Heart left ventricle (tissue), 13 donors: ENCODE measurements at regions not wholly inside any gene's neighbourhood (a gene's known extent, or its start where the extent isn't known, plus 50 kb on each side); places are given as distances from the start of the nearest gene placed in this dataset.

ENCODE experiments used
- POLR2A ChIP-seq, 2 donors: fragments of 450-650 bp; IDR thresholded peaks; one replicate each; pipeline ENCODE4 v1.6.1; 2017; ENCODE audit warnings: antibody characterized with exemption in 2 of 2, mild to moderate bottlenecking in 2 of 2, moderate library complexity in 2 of 2
- TF ChIP-seq, protein P1 (sequence below), 12 donors: fragments of 200-600 bp; sonication (generic) in 4 of 12; IDR thresholded peaks; one replicate each; pipeline versions ENCODE4 v1.5.0 to v1.8.0; 2018 to 2022; ENCODE audit warnings: antibody characterized with exemption in 12 of 12, mild to moderate bottlenecking in 5 of 12
- donor health status: ischemic (EF 13 %, LVEDD 7.1; RV severe dilation, severe dysfunction).
- donor health status: DM: no; HTN: yes; CAD: no.
- donor health status: DM: no; HTN: no; CAD: no.
- donor health status: ischemic (EF 25% LVEDD 6.9; RV normal size, moderate dysfunction).
- donor health status: ischemic (EF 25% LVEDD 5.7; RV mildly dilated, moderate dysfunction).
- donor health status: ischemic (EF 35%, LVEDD 5.7; RV mildly dilated, moderate dysfunction).
- donor health status: nonischemic (EF 11% LVEDD 7.7; RV severe dilation, severe dysfunction).
- donor health status: DM: yes; HTN: yes; CAD: no.
- donor health status: PGD.
- donor health status: ischemic (EF 29% LVEDD 5.4; RV normal size, mild dysfunction).
- donor health status: nonischemic (EF 23%, LVEDD 6.1; RV moderate dilation, normal function).

DNA sequence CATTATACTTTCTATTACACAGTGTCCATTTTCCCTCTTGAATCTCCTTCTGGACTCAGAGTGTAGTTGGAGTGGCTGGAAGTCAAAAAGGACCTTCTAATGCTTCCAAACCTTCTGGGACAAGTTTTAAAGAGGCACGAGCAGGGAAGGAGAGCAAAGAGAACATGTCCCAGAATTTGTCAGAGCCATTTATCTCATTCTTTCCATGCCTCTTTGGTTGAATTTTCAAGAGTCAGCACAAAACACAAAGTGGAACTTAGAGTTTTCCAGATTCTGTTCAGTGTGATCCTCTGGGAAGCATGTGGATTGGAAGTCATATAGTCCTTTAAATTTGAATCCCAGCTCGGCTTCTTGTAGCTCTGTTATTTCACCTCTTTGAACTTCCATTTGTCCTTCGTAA, 138.2 kb upstream of the PWP1 start:
- TF ChIP-seq, protein P1, sequence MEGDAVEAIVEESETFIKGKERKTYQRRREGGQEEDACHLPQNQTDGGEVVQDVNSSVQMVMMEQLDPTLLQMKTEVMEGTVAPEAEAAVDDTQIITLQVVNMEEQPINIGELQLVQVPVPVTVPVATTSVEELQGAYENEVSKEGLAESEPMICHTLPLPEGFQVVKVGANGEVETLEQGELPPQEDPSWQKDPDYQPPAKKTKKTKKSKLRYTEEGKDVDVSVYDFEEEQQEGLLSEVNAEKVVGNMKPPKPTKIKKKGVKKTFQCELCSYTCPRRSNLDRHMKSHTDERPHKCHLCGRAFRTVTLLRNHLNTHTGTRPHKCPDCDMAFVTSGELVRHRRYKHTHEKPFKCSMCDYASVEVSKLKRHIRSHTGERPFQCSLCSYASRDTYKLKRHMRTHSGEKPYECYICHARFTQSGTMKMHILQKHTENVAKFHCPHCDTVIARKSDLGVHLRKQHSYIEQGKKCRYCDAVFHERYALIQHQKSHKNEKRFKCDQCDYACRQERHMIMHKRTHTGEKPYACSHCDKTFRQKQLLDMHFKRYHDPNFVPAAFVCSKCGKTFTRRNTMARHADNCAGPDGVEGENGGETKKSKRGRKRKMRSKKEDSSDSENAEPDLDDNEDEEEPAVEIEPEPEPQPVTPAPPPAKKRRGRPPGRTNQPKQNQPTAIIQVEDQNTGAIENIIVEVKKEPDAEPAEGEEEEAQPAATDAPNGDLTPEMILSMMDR (IDR thresholded peaks at IDR 0.05), result no peak
- TF ChIP-seq POLR2A (IDR thresholded peaks at IDR 0.05), result no peak
